Peyer's patch (tissue), 4 donors: ENCODE measurements at regions not wholly inside any gene's neighbourhood (a gene's known extent, or its start where the extent isn't known, plus 50 kb on each side); places are given as distances from the start of the nearest gene placed in this dataset.

Experiments used
- DNase-seq, 3 donors: peaks; one replicate each; pipeline ENCODE4 v3.0.0-alpha.2; 2017 to 2019
- H3K27ac ChIP-seq, 4 donors: fragments of 200-600 bp; sonication (generic); one replicate each; pipeline ENCODE4 v1.5.1; 2016 to 2019
- H3K27me3 ChIP-seq, 2 donors: fragments of 200-600 bp; sonication (generic); one replicate each; pipeline ENCODE4 v1.5.1; 2019
- H3K36me3 ChIP-seq, 3 donors: fragments of 200-600 bp; sonication (generic); one replicate each; pipeline ENCODE4 v1.5.1; 2016 to 2019
- H3K4me1 ChIP-seq, 4 donors: fragments of 200-600 bp; sonication (generic); one replicate each; pipeline ENCODE4 v1.5.1; 2016 to 2019
- H3K4me3 ChIP-seq, 4 donors: fragments of 200-600 bp; sonication (generic); 1 replicate in 3 of 4; 2 replicates in 1 of 4; pipeline ENCODE4 v1.5.1; 2016 to 2019; ENCODE audit warnings: mild to moderate bottlenecking in 1 of 4
- H3K9me3 ChIP-seq, 4 donors: fragments of 200-600 bp; sonication (generic); one replicate each; pipeline ENCODE4 v1.5.1; 2016 to 2019; ENCODE audit warnings: mild to moderate bottlenecking in 1 of 4
- CTCF ChIP-seq, 6 experiments: fragments of 450-650 bp in 4 of 6; fragments of 200-600 bp in 2 of 6; sonication (generic) in 1 of 6; IDR thresholded peaks; one replicate each; pipeline ENCODE4 v1.5.1; 2017 to 2019; ENCODE audit warnings: antibody characterized with exemption in 6 of 6, mild to moderate bottlenecking in 3 of 6, moderate library complexity in 1 of 6
- POLR2A ChIP-seq, 2 donors: fragments of 450-650 bp; IDR thresholded peaks; one replicate each; pipeline ENCODE4 v1.5.1; 2017; ENCODE audit warnings: antibody characterized with exemption in 2 of 2, mild to moderate bottlenecking in 2 of 2, moderate library complexity in 2 of 2

- no peak for TF ChIP-seq CTCF (IDR thresholded peaks at IDR 0.05)
- no peak for TF ChIP-seq POLR2A (IDR thresholded peaks at IDR 0.05)
- Histone ChIP-seq H3K27me3 (no peaks in the 10 kb centered on the region), H3K9me3 (no peaks in the 10 kb centered on the region), H3K27ac (no peak overlapping the region), H3K36me3 (no peaks in the 10 kb centered on the region), H3K4me1 (peaks cover 0 to 11% (median 7%) of the 10 kb centered on the region in 4 donors), H3K4me3 (no peak overlapping the region)
- DNase-seq: no peak
Measured at GRCh38 chr5:135193213-135194125, 159.4 kb upstream of the PITX1 start.

- no peaks in the 10 kb centered on the region for H3K36me3 ChIP-seq
- H3K27ac ChIP-seq: no peak overlapping the region
- peaks cover 0 to 11% (median 7%) of the 10 kb centered on the region in 4 donors for H3K4me1 ChIP-seq
- no peak for TF ChIP-seq CTCF (IDR thresholded peaks at IDR 0.05)
- TF ChIP-seq POLR2A (IDR thresholded peaks at IDR 0.05): no peak
- no peak for DNase-seq
- H3K27me3 ChIP-seq: no peaks in the 10 kb centered on the region
- no peaks in the 10 kb centered on the region for H3K9me3 ChIP-seq
- H3K4me3 ChIP-seq: no peak overlapping the region
Measured at GRCh38 chr5:135192351-135192750, 158.3 kb upstream of the PITX1 start.

GRCh38 chr5:135191084-135191826 is 157.2 kb upstream of the PITX1 start:
- H3K36me3 ChIP-seq: no peaks in the 10 kb centered on the region
- TF ChIP-seq POLR2A (IDR thresholded peaks at IDR 0.05) (no peak), CTCF (IDR thresholded peaks at IDR 0.05) (peak; percentile 59 to 92 (median 90))
- no peak overlapping the region for H3K27ac ChIP-seq
- H3K4me3 ChIP-seq: peak overlapping the region; percentile 31 to 56 (median 46)
- peak; percentile 60 to 85 (median 83) for DNase-seq
- peaks cover 0 to 11% (median 7%) of the 10 kb centered on the region in 4 donors for H3K4me1 ChIP-seq
- no peaks in the 10 kb centered on the region for H3K9me3 ChIP-seq
- H3K27me3 ChIP-seq: no peaks in the 10 kb centered on the region

GRCh38 chr5:135190416-135191083 is 156.5 kb upstream of the PITX1 start:
- H3K36me3 ChIP-seq: no peaks in the 10 kb centered on the region
- H3K27ac ChIP-seq: no peak overlapping the region
- no peak for DNase-seq
- peak overlapping the region; percentile 31 to 56 (median 46) for H3K4me3 ChIP-seq
- TF ChIP-seq POLR2A (IDR thresholded peaks at IDR 0.05) (no peak), CTCF (IDR thresholded peaks at IDR 0.05) (no peak)
- H3K27me3 ChIP-seq: no peaks in the 10 kb centered on the region
- peaks cover 0 to 11% (median 7%) of the 10 kb centered on the region in 4 donors for H3K4me1 ChIP-seq
- H3K9me3 ChIP-seq: no peaks in the 10 kb centered on the region

GRCh38 chr5:135189024-135189423 is 155.0 kb upstream of the PITX1 start:
- peaks cover 0 to 11% (median 7%) of the 10 kb centered on the region in 4 donors for H3K4me1 ChIP-seq
- H3K9me3 ChIP-seq: no peaks in the 10 kb centered on the region
- H3K27me3 ChIP-seq: no peaks in the 10 kb centered on the region
- no peak overlapping the region for H3K27ac ChIP-seq
- no peak for TF ChIP-seq POLR2A (IDR thresholded peaks at IDR 0.05)
- no peak for TF ChIP-seq CTCF (IDR thresholded peaks at IDR 0.05)
- H3K36me3 ChIP-seq: no peaks in the 10 kb centered on the region
- DNase-seq: no peak
- H3K4me3 ChIP-seq: no peak overlapping the region
